HEK293 (cell line): ENCODE measurements at regions not wholly inside any gene's neighbourhood (a gene's known extent, or its start where the extent isn't known, plus 50 kb on each side); places are given as distances from the start of the nearest gene placed in this dataset.

Source experiments
- CTCF ChIP-seq: fragments of 450-650 bp; formaldehyde crosslinking; IDR thresholded peaks from 2 replicates; pipeline ENCODE4 v1.5.1; 2016; ENCODE audit warnings: missing biosample characterization, missing genetic modification characterization
- GLIS1 ChIP-seq: fragments of 450-650 bp; formaldehyde crosslinking; IDR thresholded peaks from 2 replicates; pipeline ENCODE4 v1.5.1; 2016; ENCODE audit warnings: missing biosample characterization, missing genetic modification characterization
- REST ChIP-seq: fragments of 450-650 bp; formaldehyde crosslinking; IDR thresholded peaks from 2 replicates; pipeline ENCODE4 v1.5.1; 2016; ENCODE audit warnings: missing biosample characterization, missing genetic modification characterization
- TCF7L2 ChIP-seq: IDR thresholded peaks from 2 replicates; pipeline ENCODE4 v1.6.1; 2011; ENCODE audit warnings: low read depth, mild to moderate bottlenecking, inconsistent platforms, low read length, moderate library complexity, borderline replicate concordance
- ZNF211 ChIP-seq: fragments of 450-650 bp; formaldehyde crosslinking; IDR thresholded peaks from 2 replicates; pipeline ENCODE4 v1.5.1; 2016; ENCODE audit warnings: low read depth, missing biosample characterization, missing genetic modification characterization
- ZNF580 ChIP-seq: fragments of 450-650 bp; formaldehyde crosslinking; IDR thresholded peaks from 2 replicates; pipeline ENCODE4 v1.5.1; 2016; ENCODE audit warnings: missing biosample characterization, missing genetic modification characterization
- ZNF76 ChIP-seq: fragments of 450-650 bp; formaldehyde crosslinking; IDR thresholded peaks from 2 replicates; pipeline ENCODE4; 2016; ENCODE audit warnings: low read depth, missing biosample characterization, missing genetic modification characterization, borderline replicate concordance
- ZNF830 ChIP-seq: fragments of 450-650 bp; IDR thresholded peaks from 2 replicates; pipeline ENCODE4 v1.5.0; 2018; ENCODE audit warnings: missing biosample characterization, missing genetic modification characterization, low read depth, mild to moderate bottlenecking, moderate library complexity
- ZSCAN18 ChIP-seq: fragments of 450-650 bp; formaldehyde crosslinking; IDR thresholded peaks from 2 replicates; pipeline ENCODE4 v1.5.1; 2016; ENCODE audit warnings: missing biosample characterization, missing genetic modification characterization

- no peak for TF ChIP-seq TCF7L2
- TF ChIP-seq CTCF (tag by site-specific recombination) = no peak
- no peak for TF ChIP-seq ZNF580 (tag by site-specific recombination)
- no peak for TF ChIP-seq GLIS1 (tag by site-specific recombination)
- TF ChIP-seq ZNF211 (tag by site-specific recombination) = no peak
- no peak for TF ChIP-seq REST (tag by site-specific recombination)
- no peak for TF ChIP-seq ZNF830
- no peak for TF ChIP-seq ZSCAN18
- no peak for TF ChIP-seq ZNF76 (tag by site-specific recombination)
Observed at GRCh38 chr16:81164481-81164880, 68.3 kb upstream of the GCSH start.
